KMS-11 (cell line): ENCODE measurements at regions not wholly inside any gene's neighbourhood (a gene's known extent, or its start where the extent isn't known, plus 50 kb on each side); places are given as distances from the start of the nearest gene placed in this dataset.
"Not testable (repeated sequence)": the region's sequence is repeated elsewhere in the genome, so short reads cannot be mapped to it uniquely, and the experiment has no call there.

ENCODE experiments used
- H2AFZ ChIP-seq: fragments of 200-600 bp; sonication (generic); 2 replicates; pipeline ENCODE4 v1.6.1; 2016; ENCODE audit warnings: antibody characterized with exemption, mixed run types, low read depth
- H3K27ac ChIP-seq: fragments of 200-600 bp; sonication (generic); 2 replicates; pipeline ENCODE4 v1.6.1; 2016; ENCODE audit warnings: mild to moderate bottlenecking, mixed run types
- H3K27me3 ChIP-seq: fragments of 200-600 bp; sonication (generic); 2 replicates; pipeline ENCODE4 v1.6.1; 2017; ENCODE audit warnings: mild to moderate bottlenecking, low read depth, mixed run types, moderate library complexity; ENCODE audit not compliant: insufficient read depth
- H3K36me3 ChIP-seq: fragments of 200-600 bp; sonication (generic); 2 replicates; pipeline ENCODE4 v1.6.1; 2017; ENCODE audit warnings: mild to moderate bottlenecking, mixed run types; ENCODE audit not compliant: insufficient read depth
- H3K4me1 ChIP-seq: fragments of 200-600 bp; sonication (generic); 2 replicates; pipeline ENCODE4 v1.6.1; 2016; ENCODE audit warnings: mild to moderate bottlenecking, low read depth, mixed run types; ENCODE audit not compliant: poor library complexity, severe bottlenecking
- H3K4me2 ChIP-seq: fragments of 200-600 bp; sonication (generic); 2 replicates; pipeline ENCODE4 v1.7.0; 2016; ENCODE audit warnings: mild to moderate bottlenecking, mixed run types
- H3K4me3 ChIP-seq: fragments of 200-600 bp; sonication (generic); IDR thresholded peaks from 2 replicates; pipeline ENCODE4 v1.6.1; 2017; ENCODE audit warnings: low read depth, low read length, mixed read lengths; ENCODE audit not compliant: insufficient read depth
- H3K79me2 ChIP-seq: fragments of 200-600 bp; sonication (generic); 2 replicates; pipeline ENCODE4 v1.6.1; 2016; ENCODE audit warnings: low read depth, mixed run types; ENCODE audit not compliant: insufficient read depth
- H3K9ac ChIP-seq: fragments of 200-600 bp; sonication (generic); 2 replicates; pipeline ENCODE4 v1.6.1; 2016; ENCODE audit warnings: mild to moderate bottlenecking, mixed run types
- H4K20me1 ChIP-seq: fragments of 200-600 bp; sonication (generic); 2 replicates; pipeline ENCODE4 v1.6.1; 2016; ENCODE audit warnings: mild to moderate bottlenecking, mixed run types; ENCODE audit not compliant: insufficient read depth
- CTCF ChIP-seq: fragments of 200-600 bp; sonication (generic); conservative IDR thresholded peaks from 2 replicates; pipeline ENCODE4 v1.6.1; 2017; ENCODE audit warnings: low read depth, mild to moderate bottlenecking, antibody characterized with exemption, low read length, moderate library complexity, mixed read lengths

GRCh38 chr5:174559566-174560090, 164.8 kb upstream of the MSX2 start:
- Histone ChIP-seq H3K4me3 (no peak overlapping the region), H4K20me1 (no peaks in the 10 kb centered on the region), H3K27me3 (no peaks in the 10 kb centered on the region), H3K36me3 (no peaks in the 10 kb centered on the region), H3K4me1 (no peaks in the 10 kb centered on the region), H3K27ac (no peak overlapping the region), H3K79me2 (no peaks in the 10 kb centered on the region), H3K4me2 (no peak overlapping the region), H2AFZ (no peak overlapping the region), H3K9ac (no peak overlapping the region)
- TF ChIP-seq CTCF, result no peak

GRCh38 chr5:174560861-174561260, 163.5 kb upstream of the MSX2 start:
- Histone ChIP-seq H2AFZ (no peak overlapping the region), H3K79me2 (no peaks in the 10 kb centered on the region), H3K27ac (no peak overlapping the region), H3K27me3 (no peaks in the 10 kb centered on the region), H3K4me3 (no peak overlapping the region), H3K36me3 (no peaks in the 10 kb centered on the region), H3K4me2 (no peak overlapping the region), H3K9ac (no peak overlapping the region), H3K4me1 (no peaks in the 10 kb centered on the region), H4K20me1 (no peaks in the 10 kb centered on the region)
- no peak for TF ChIP-seq CTCF

- not testable (repeated sequence) for H3K4me1 ChIP-seq, H3K9ac ChIP-seq, H3K27ac ChIP-seq, H3K36me3 ChIP-seq, H2AFZ ChIP-seq, H3K79me2 ChIP-seq, H3K27me3 ChIP-seq, H3K4me3 ChIP-seq, H3K4me2 ChIP-seq, H4K20me1 ChIP-seq
These were observed 161.3 kb upstream of the MSX2 start for GRCh38 chr5:174563040-174563439.

GRCh38 chr5:174563899-174564298, 160.5 kb upstream of the MSX2 start:
- Histone ChIP-seq H2AFZ (no peak overlapping the region), H3K4me1 (no peaks in the 10 kb centered on the region), H4K20me1 (no peaks in the 10 kb centered on the region), H3K36me3 (no peaks in the 10 kb centered on the region), H3K27ac (no peak overlapping the region), H3K27me3 (no peaks in the 10 kb centered on the region), H3K79me2 (no peaks in the 10 kb centered on the region), H3K9ac (no peak overlapping the region), H3K4me2 (no peak overlapping the region), H3K4me3 (no peak overlapping the region)
- TF ChIP-seq CTCF, result no peak

- H3K9ac ChIP-seq, result no peak overlapping the region
- no peaks in the 10 kb centered on the region for H3K27me3 ChIP-seq
- no peak overlapping the region for H3K4me2 ChIP-seq
- TF ChIP-seq CTCF, result no peak
- no peaks in the 10 kb centered on the region for H3K79me2 ChIP-seq
- H2AFZ ChIP-seq, result no peak overlapping the region
- no peak overlapping the region for H3K27ac ChIP-seq
- no peaks in the 10 kb centered on the region for H3K4me1 ChIP-seq
- H4K20me1 ChIP-seq, result no peaks in the 10 kb centered on the region
- no peak overlapping the region for H3K4me3 ChIP-seq
- no peaks in the 10 kb centered on the region for H3K36me3 ChIP-seq
These were observed 156.8 kb upstream of the MSX2 start for GRCh38 chr5:174567506-174568141.
